Mesenchymal stem cell (in vitro differentiated cells and primary cell): ENCODE measurements at regions not wholly inside any gene's neighbourhood (a gene's known extent, or its start where the extent isn't known, plus 50 kb on each side); places are given as distances from the start of the nearest gene placed in this dataset.
"Not testable (repeated sequence)": the region's sequence is repeated elsewhere in the genome, so short reads cannot be mapped to it uniquely, and the experiment has no call there.

Source experiments
- DNase-seq: peaks from one replicate; pipeline ENCODE4 v3.0.0-alpha.2; 2013
- H2AFZ ChIP-seq: one replicate; pipeline ENCODE4 v1.6.1; 2013; ENCODE audit warnings: low read depth, mild to moderate bottlenecking, control low read depth, inconsistent platforms, low read length, moderate library complexity
- H2AK5ac ChIP-seq: 2 replicates; pipeline ENCODE4 v1.6.1; 2013; ENCODE audit warnings: low read length, moderate library complexity, mild to moderate bottlenecking, inconsistent platforms; ENCODE audit not compliant: severe bottlenecking
- H2BK120ac ChIP-seq: one replicate; pipeline ENCODE4 v1.6.1; 2013; ENCODE audit warnings: low read depth, mild to moderate bottlenecking, inconsistent platforms, low read length, moderate library complexity
- H2BK12ac ChIP-seq, 2 experiments: one replicate each; pipeline ENCODE4 v1.6.1; 2013; ENCODE audit warnings: inconsistent platforms in 2 of 2, low read length in 2 of 2, mild to moderate bottlenecking in 2 of 2, moderate library complexity in 2 of 2, control low read depth in 1 of 2
- H2BK15ac ChIP-seq: one replicate; pipeline ENCODE4 v1.6.1; 2013; ENCODE audit warnings: mild to moderate bottlenecking, low read depth, inconsistent platforms; ENCODE audit not compliant: poor library complexity, severe bottlenecking
- H2BK5ac ChIP-seq: 2 replicates; pipeline ENCODE4 v1.6.1; 2013; ENCODE audit warnings: low read depth, mild to moderate bottlenecking, low read length, control low read depth, inconsistent platforms; ENCODE audit not compliant: poor library complexity, severe bottlenecking
- H3K14ac ChIP-seq, 2 experiments: one replicate each; pipeline ENCODE4 v1.6.1; 2013; ENCODE audit warnings: inconsistent platforms in 2 of 2, low read length in 2 of 2, control low read depth in 1 of 2, mild to moderate bottlenecking in 1 of 2, moderate library complexity in 1 of 2
- H3K18ac ChIP-seq, 2 experiments: one replicate each; pipeline ENCODE4 v1.6.1; 2013; ENCODE audit warnings: inconsistent platforms in 2 of 2, low read length in 2 of 2, control low read depth in 1 of 2, low read depth in 1 of 2, mild to moderate bottlenecking in 1 of 2
- H3K23ac ChIP-seq, 2 experiments: one replicate each; pipeline ENCODE4 v1.6.1; 2013; ENCODE audit warnings: inconsistent platforms in 2 of 2, low read length in 2 of 2, mild to moderate bottlenecking in 2 of 2, moderate library complexity in 2 of 2, control low read depth in 1 of 2
- H3K27ac ChIP-seq: 2 replicates; pipeline ENCODE4 v1.5.1; 2013; ENCODE audit warnings: mild to moderate bottlenecking, moderate library complexity, low read length, control low read depth, inconsistent platforms; ENCODE audit not compliant: poor library complexity, severe bottlenecking
- H3K27me3 ChIP-seq, 2 experiments: 2 replicates each; pipeline versions ENCODE4 v1.6.1 to v1.7.0; 2013; ENCODE audit warnings: low read length in 2 of 2, mild to moderate bottlenecking in 2 of 2, moderate library complexity in 2 of 2, control low read depth in 1 of 2, inconsistent platforms in 1 of 2; ENCODE audit not compliant: control insufficient read depth in 1 of 2, insufficient read depth in 1 of 2
- H3K36me3 ChIP-seq, 2 experiments: 2 replicates each; pipeline versions ENCODE4 v1.6.1 to v1.7.0; 2013; ENCODE audit warnings: low read length in 2 of 2, control low read depth in 1 of 2, inconsistent platforms in 1 of 2, low read depth in 1 of 2, mild to moderate bottlenecking in 1 of 2; ENCODE audit not compliant: insufficient read depth in 2 of 2, control insufficient read depth in 1 of 2
- H3K4ac ChIP-seq, 2 experiments: one replicate each; pipeline ENCODE4 v1.6.1; 2013; ENCODE audit warnings: inconsistent platforms in 2 of 2, low read length in 2 of 2, mild to moderate bottlenecking in 2 of 2, moderate library complexity in 2 of 2, control low read depth in 1 of 2, low read depth in 1 of 2
- H3K4me1 ChIP-seq: 2 replicates; pipeline ENCODE4 v1.6.1; 2013; ENCODE audit warnings: low read depth, low read length, control low read depth; ENCODE audit not compliant: control insufficient read depth, insufficient read depth
- H3K4me2 ChIP-seq: 2 replicates; pipeline ENCODE4 v1.6.1; 2013; ENCODE audit warnings: low read length, mild to moderate bottlenecking, inconsistent platforms; ENCODE audit not compliant: poor library complexity, severe bottlenecking
- H3K4me3 ChIP-seq, 2 experiments: 2 replicates each; pipeline versions ENCODE4 v1.5.1 to v1.7.0; 2013; ENCODE audit warnings: low read length in 2 of 2, mild to moderate bottlenecking in 2 of 2, control low read depth in 1 of 2, low read depth in 1 of 2; ENCODE audit not compliant: insufficient read depth in 1 of 2
- H3K79me1 ChIP-seq: replicated peaks from 2 replicates; pipeline ENCODE4 v1.6.1; 2013; ENCODE audit warnings: mild to moderate bottlenecking, control low read depth, low read length, inconsistent platforms; ENCODE audit not compliant: poor library complexity, severe bottlenecking
- H3K9ac ChIP-seq: 2 replicates; pipeline ENCODE4 v1.7.0; 2013; ENCODE audit warnings: mild to moderate bottlenecking, low read length, moderate library complexity
- H3K9me3 ChIP-seq: 2 replicates; pipeline ENCODE4 v1.7.0; 2013; ENCODE audit warnings: mild to moderate bottlenecking, low read length; ENCODE audit not compliant: control insufficient read depth
- H4K8ac ChIP-seq: one replicate; pipeline ENCODE4 v1.6.1; 2013; ENCODE audit warnings: inconsistent platforms, mild to moderate bottlenecking, low read length, moderate library complexity
- H4K91ac ChIP-seq: one replicate; pipeline ENCODE4 v1.6.1; 2013; ENCODE audit warnings: mild to moderate bottlenecking, low read length, inconsistent platforms
- WGBS: methylation state at CpG from one replicate; pipeline ENCODE4 v1.1.7; 2013; ENCODE audit warnings: mixed read lengths; 5-methylcytosine and 5-hydroxymethylcytosine counted together

DNA sequence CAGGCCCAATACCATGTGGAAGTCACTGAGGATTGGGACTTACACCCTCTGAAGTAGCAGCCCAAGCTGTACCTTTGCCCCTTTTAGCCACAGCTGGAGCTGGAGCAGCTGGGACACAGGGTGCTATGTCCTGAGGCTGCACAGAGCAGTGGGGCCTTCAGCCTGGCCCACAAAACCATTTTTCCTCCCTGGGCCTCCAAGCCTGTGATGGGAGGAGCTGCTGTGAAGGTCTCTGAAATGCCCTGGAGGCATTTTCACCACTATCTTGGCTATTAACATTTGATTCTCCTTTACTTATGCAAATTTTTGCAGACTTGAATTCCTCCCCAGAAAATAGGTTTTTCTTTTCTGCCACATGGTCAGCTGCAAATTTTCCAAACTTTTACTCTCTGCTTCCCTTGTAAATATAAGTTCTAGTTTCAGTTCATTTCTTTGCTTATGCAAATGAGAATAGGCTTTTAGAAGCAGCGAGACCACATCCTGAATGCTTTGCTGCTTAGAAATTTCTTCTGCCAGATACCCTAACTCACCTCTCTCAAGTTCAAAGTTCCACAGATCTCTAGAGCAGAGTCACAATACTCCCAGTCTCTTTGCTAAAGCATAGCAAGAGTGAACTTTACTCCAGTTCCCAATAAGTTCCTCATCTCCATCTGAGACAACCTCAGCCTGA is 213.8 kb upstream of the MGAT5 start:
- Histone ChIP-seq H3K4me3 (no peak overlapping the region), H3K79me1 (no peaks in the 10 kb centered on the region)

DNA sequence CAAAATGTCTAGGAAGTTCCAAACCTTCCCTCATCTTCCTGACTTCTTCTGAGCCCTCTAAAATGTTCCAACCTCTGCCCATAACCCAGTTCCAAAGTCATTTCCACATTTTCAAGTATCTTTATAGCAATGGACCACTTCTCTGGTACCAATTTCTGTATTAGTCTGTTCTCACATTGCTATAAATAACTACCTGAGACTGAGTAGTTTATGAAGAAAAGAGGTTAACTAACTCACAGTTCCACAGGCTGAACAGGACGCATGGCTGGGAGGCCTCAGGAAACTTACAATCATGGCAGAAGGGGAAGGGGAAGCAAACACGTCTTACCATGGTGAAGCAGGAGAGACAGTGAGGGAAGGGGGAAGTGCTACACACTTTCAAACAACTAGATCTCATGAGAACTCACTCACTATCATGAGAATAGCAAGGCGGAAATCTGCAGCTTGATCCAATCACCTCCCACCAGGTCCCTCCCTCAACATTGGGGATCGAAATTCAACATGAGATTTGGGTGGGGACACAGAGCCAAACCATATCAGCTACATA is 213.2 kb upstream of the MGAT5 start:
- H2BK12ac ChIP-seq, H4K8ac ChIP-seq: not testable (repeated sequence)

More for the DNA sequence above, 213.8 kb upstream of the MGAT5 start:
- Histone ChIP-seq H2BK12ac (no peak overlapping the region), H3K23ac (no peak overlapping the region), H4K91ac (no peak overlapping the region), H3K14ac (no peak overlapping the region), H3K27me3 (peaks cover 2 to 7% of the 10 kb centered on the region in 2 experiments), H3K27ac (no peak overlapping the region), H2AFZ (no peak overlapping the region), H4K8ac (no peak overlapping the region), H3K4me1 (no peaks in the 10 kb centered on the region), H3K36me3 (no peaks in the 10 kb centered on the region), H3K18ac (no peak overlapping the region), H3K4ac (no peak overlapping the region), H3K9ac (no peak overlapping the region), H3K4me2 (no peak overlapping the region), H2BK15ac (no peak overlapping the region), H2BK120ac (no peak overlapping the region), H2AK5ac (no peak overlapping the region), H2BK5ac (no peak overlapping the region), H3K9me3 (no peaks in the 10 kb centered on the region)
- no peak for DNase-seq
- 82% methylated on average over 1 of the region's 1 CpG for WGBS

DNA sequence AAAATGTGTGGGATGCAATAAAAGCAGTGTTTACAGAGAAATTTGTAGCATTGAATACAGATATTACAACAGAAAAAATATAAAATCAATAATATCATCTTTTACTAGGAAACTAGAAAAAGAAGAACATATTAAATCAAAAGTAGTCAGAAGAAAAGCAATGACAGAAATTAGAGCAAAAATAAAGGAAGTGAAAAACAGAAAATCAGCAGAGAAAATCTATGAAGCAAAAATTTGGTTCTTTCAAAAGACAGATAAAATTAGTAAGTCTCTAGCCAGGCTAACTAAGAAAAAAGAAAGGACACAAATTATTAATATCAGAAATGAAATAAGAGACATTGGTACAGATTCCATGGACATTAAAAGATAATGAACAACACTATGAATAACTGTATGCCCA is 212.0 kb upstream of the MGAT5 start:
- H3K4ac ChIP-seq, result no peak overlapping the region

More for the DNA sequence above, 213.2 kb upstream of the MGAT5 start:
- H3K79me1 ChIP-seq, H3K4me3 ChIP-seq, H3K4me1 ChIP-seq, H3K14ac ChIP-seq, H3K27ac ChIP-seq, H3K18ac ChIP-seq, H3K4me2 ChIP-seq, H3K23ac ChIP-seq, H3K27me3 ChIP-seq, H2AK5ac ChIP-seq, H4K91ac ChIP-seq, DNase-seq, H3K9ac ChIP-seq, H3K36me3 ChIP-seq, H3K4ac ChIP-seq, H2BK5ac ChIP-seq, H2BK15ac ChIP-seq, H3K9me3 ChIP-seq, H2AFZ ChIP-seq, H2BK120ac ChIP-seq: not testable (repeated sequence)
- WGBS, result 78% methylated on average over 4 of the region's 4 CpGs

DNA sequence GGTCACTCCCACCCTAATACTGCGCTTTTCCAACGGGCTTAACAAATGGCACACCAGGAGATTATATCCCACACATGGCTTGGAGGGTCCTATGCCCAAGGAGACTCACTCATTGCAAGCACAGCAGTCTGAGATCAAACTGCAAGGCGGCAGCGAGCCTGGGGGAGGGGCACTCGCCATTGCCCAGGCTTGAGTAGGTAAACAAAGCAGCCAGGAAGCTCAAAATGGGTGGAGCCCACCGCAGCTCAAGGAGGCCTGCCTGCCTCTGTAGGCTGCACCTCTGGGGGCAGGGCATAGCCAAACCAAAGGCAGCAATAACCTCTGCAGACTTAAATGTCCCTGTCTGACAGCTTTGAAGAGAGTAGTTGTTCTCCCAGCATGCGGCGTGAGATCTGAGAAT is 210.8 kb upstream of the MGAT5 start:
- H3K27ac ChIP-seq, H3K4me1 ChIP-seq, H3K4me3 ChIP-seq, H3K4me2 ChIP-seq, H4K8ac ChIP-seq, H2AK5ac ChIP-seq, H3K14ac ChIP-seq, H3K36me3 ChIP-seq, H3K79me1 ChIP-seq, H3K9ac ChIP-seq, H3K4ac ChIP-seq, H3K23ac ChIP-seq, H2BK15ac ChIP-seq, H2BK5ac ChIP-seq, H2AFZ ChIP-seq, H2BK120ac ChIP-seq, H3K18ac ChIP-seq, H3K9me3 ChIP-seq, DNase-seq, H2BK12ac ChIP-seq, H4K91ac ChIP-seq, H3K27me3 ChIP-seq: not testable (repeated sequence)
- WGBS, result 92% methylated on average over 8 of the region's 8 CpGs

More for the DNA sequence above, 212.0 kb upstream of the MGAT5 start:
- Histone ChIP-seq H3K36me3 (no peaks in the 10 kb centered on the region), H3K18ac (no peak overlapping the region), H2AK5ac (no peak overlapping the region), H2BK120ac (no peak overlapping the region), H2BK15ac (no peak overlapping the region), H3K4me3 (no peak overlapping the region), H3K9me3 (no peaks in the 10 kb centered on the region), H2BK5ac (no peak overlapping the region), H4K8ac (no peak overlapping the region), H3K14ac (no peak overlapping the region), H3K27me3 (peaks cover 2 to 6% of the 10 kb centered on the region in 2 experiments), H2BK12ac (no peak overlapping the region), H3K79me1 (no peaks in the 10 kb centered on the region), H3K27ac (no peak overlapping the region), H2AFZ (no peak overlapping the region), H4K91ac (no peak overlapping the region), H3K4me2 (no peak overlapping the region), H3K23ac (no peak overlapping the region), H3K4me1 (no peaks in the 10 kb centered on the region), H3K9ac (no peak overlapping the region)
- DNase-seq, result no peak
